ENCODE measurements at regions not wholly inside any gene's neighbourhood (a gene's known extent, or its start where the extent isn't known, plus 50 kb on each side); places are given as distances from the start of the nearest gene placed in this dataset.

- TF ChIP-seq CTCF (IDR thresholded peaks at IDR 0.05; ENCODE audit: low read length): no peak
- no peak for TF ChIP-seq EZH2 (IDR thresholded peaks at IDR 0.05; ENCODE audit: borderline replicate concordance, low read length)
Measured at GRCh38 chr2:116915673-116916072, 898.8 kb upstream of the DDX18 start.
